ENCODE measurements at regions not wholly inside any gene's neighbourhood (a gene's known extent, or its start where the extent isn't known, plus 50 kb on each side); places are given as distances from the start of the nearest gene placed in this dataset.
A peak's percentile ranks its signal among the peaks of the same experiment; 100 is the strongest.
"Not testable (repeated sequence)": the region's sequence is repeated elsewhere in the genome, so short reads cannot be mapped to it uniquely, and the experiment has no call there.

GRCh38 chr13:44711706-44712105, 135.6 kb upstream of the TSC22D1 start:
- DNase-seq (ENCODE audit: low read depth, low spot score): no peak

- DNase-seq (ENCODE audit: low read depth, low spot score): peak; percentile 63
Observed at GRCh38 chr13:44710576-44710975, 134.4 kb upstream of the TSC22D1 start.

GRCh38 chr13:44704811-44705210, 128.7 kb upstream of the TSC22D1 start:
- not testable (repeated sequence) for DNase-seq (ENCODE audit: low read depth, low spot score)

- no peak for DNase-seq (ENCODE audit: low read depth, low spot score)
Observed at GRCh38 chr13:44703371-44703770, 127.2 kb upstream of the TSC22D1 start.

- no peak for DNase-seq (ENCODE audit: low read depth, low spot score)
Observed at GRCh38 chr13:44698066-44698465, 121.9 kb upstream of the TSC22D1 start.

- DNase-seq (ENCODE audit: low read depth, low spot score): no peak
Observed at GRCh38 chr13:44697058-44697457, 120.9 kb upstream of the TSC22D1 start.

- no peak for DNase-seq (ENCODE audit: low read depth, low spot score)
Observed at GRCh38 chr13:44695520-44695919, 119.4 kb upstream of the TSC22D1 start.

- DNase-seq (ENCODE audit: low read depth, low spot score): no peak
Observed at GRCh38 chr13:44694842-44695241, 118.7 kb upstream of the TSC22D1 start.

- no peak for DNase-seq (ENCODE audit: low read depth, low spot score)
Observed at GRCh38 chr13:44694291-44694690, 118.2 kb upstream of the TSC22D1 start.

GRCh38 chr13:44693156-44693764, 117.1 kb upstream of the TSC22D1 start:
- DNase-seq (ENCODE audit: low read depth, low spot score): no peak

GRCh38 chr13:44692173-44692713, 116.1 kb upstream of the TSC22D1 start:
- no peak for DNase-seq (ENCODE audit: low read depth, low spot score)

GRCh38 chr13:44690376-44690775, 114.2 kb upstream of the TSC22D1 start:
- DNase-seq (ENCODE audit: low read depth, low spot score): no peak

GRCh38 chr13:44688652-44689051, 112.5 kb upstream of the TSC22D1 start:
- no peak for DNase-seq (ENCODE audit: low read depth, low spot score)

- no peak for DNase-seq (ENCODE audit: low read depth, low spot score)
Observed at GRCh38 chr13:44686531-44686934, 110.4 kb upstream of the TSC22D1 start.

GRCh38 chr13:44685641-44686040, 109.5 kb upstream of the TSC22D1 start:
- no peak for DNase-seq (ENCODE audit: low read depth, low spot score)

GRCh38 chr13:44682416-44682815, 106.3 kb upstream of the TSC22D1 start:
- DNase-seq (ENCODE audit: low read depth, low spot score): not testable (repeated sequence)

GRCh38 chr13:44680746-44681355, 104.7 kb upstream of the TSC22D1 start:
- DNase-seq (ENCODE audit: low read depth, low spot score): no peak

GRCh38 chr13:44679597-44679996, 103.5 kb upstream of the TSC22D1 start:
- no peak for DNase-seq (ENCODE audit: low read depth, low spot score)

GRCh38 chr13:44678197-44678596, 102.1 kb upstream of the TSC22D1 start:
- no peak for DNase-seq (ENCODE audit: low read depth, low spot score)

- no peak for DNase-seq (ENCODE audit: low read depth, low spot score)
Observed at GRCh38 chr13:44676534-44676933, 100.4 kb upstream of the TSC22D1 start.

GRCh38 chr13:44669534-44669933, 93.4 kb upstream of the TSC22D1 start:
- DNase-seq (ENCODE audit: low read depth, low spot score): no peak

GRCh38 chr13:44668688-44669087, 92.6 kb upstream of the TSC22D1 start:
- no peak for DNase-seq (ENCODE audit: low read depth, low spot score)

- DNase-seq (ENCODE audit: low read depth, low spot score): no peak
Observed at GRCh38 chr13:44667943-44668342, 91.8 kb upstream of the TSC22D1 start.

Measured in smooth muscle cell of the brain vasculature (primary cell).